Lower leg skin (tissue), 3 donors: ENCODE measurements at regions not wholly inside any gene's neighbourhood (a gene's known extent, or its start where the extent isn't known, plus 50 kb on each side); places are given as distances from the start of the nearest gene placed in this dataset.

ENCODE experiments used
- CTCF ChIP-seq, 3 donors: fragments of 450-650 bp; IDR thresholded peaks; one replicate each; pipeline ENCODE4 v1.5.1; 2016; ENCODE audit warnings: antibody characterized with exemption in 3 of 3, mild to moderate bottlenecking in 3 of 3, moderate library complexity in 2 of 3
- POLR2A ChIP-seq, 2 donors: fragments of 450-650 bp; IDR thresholded peaks; one replicate each; pipeline ENCODE4 v1.6.1; 2016 to 2017; ENCODE audit warnings: antibody characterized with exemption in 2 of 2, mild to moderate bottlenecking in 1 of 2, moderate library complexity in 1 of 2

- TF ChIP-seq CTCF (IDR thresholded peaks at IDR 0.05): no peak
- no peak for TF ChIP-seq POLR2A (IDR thresholded peaks at IDR 0.05)
Measured at GRCh38 chr5:12936221-12936620, 1008.3 kb downstream of the DNAH5 start.
